ENCODE measurements at regions not wholly inside any gene's neighbourhood (a gene's known extent, or its start where the extent isn't known, plus 50 kb on each side); places are given as distances from the start of the nearest gene placed in this dataset.

GRCh38 chr11:33978376-33978775, 73.2 kb upstream of the CAPRIN1 start:
- TF ChIP-seq CTCF (IDR thresholded peaks at IDR 0.05): no peak
- TF ChIP-seq EZH2 (IDR thresholded peaks at IDR 0.05): no peak
- no peak for TF ChIP-seq EZH2phosphoT487 (IDR thresholded peaks at IDR 0.05)
